ENCODE measurements at regions not wholly inside any gene's neighbourhood (a gene's known extent, or its start where the extent isn't known, plus 50 kb on each side); places are given as distances from the start of the nearest gene placed in this dataset.
"Not testable (repeated sequence)": the region's sequence is repeated elsewhere in the genome, so short reads cannot be mapped to it uniquely, and the experiment has no call there.

GRCh38 chr14:71799841-71800240 lies 132.4 kb upstream of the RGS6 start:
- H3K27ac ChIP-seq (ENCODE audit: low read length) = no peak overlapping the region
- intact Hi-C loops (cut with micrococcal nuclease) = no loop called here
- no peak overlapping the region for H3K27ac Mint-ChIP-seq
- no peak overlapping the region for H3K4me3 ChIP-seq (ENCODE audit: low read length)
- no peaks in the 10 kb centered on the region for H3K36me3 Mint-ChIP-seq
- ATAC-seq = no peak
- no peaks in the 10 kb centered on the region for H3K36me3 ChIP-seq (ENCODE audit: control insufficient read depth, insufficient read depth, low read length)
- peaks cover 14 to 19% of the 10 kb centered on the region in 2 donors for H3K27me3 Mint-ChIP-seq (ENCODE audit: low read depth in 2 of 2)
- H3K9me3 Mint-ChIP-seq = no peaks in the 10 kb centered on the region
- no peaks in the 10 kb centered on the region for H3K9me3 ChIP-seq (ENCODE audit: control insufficient read depth, insufficient read depth, low read length)
- H3K27me3 ChIP-seq (ENCODE audit: control insufficient read depth, insufficient read depth, low read length) = peaks cover 2% of the 10 kb centered on the region
- no peaks in the 10 kb centered on the region for H3K4me1 ChIP-seq (ENCODE audit: control insufficient read depth, insufficient read depth, low read length)
- no peaks in the 10 kb centered on the region for H3K4me1 Mint-ChIP-seq
- H3K4me3 Mint-ChIP-seq = no peak overlapping the region
- TF ChIP-seq, protein P1, sequence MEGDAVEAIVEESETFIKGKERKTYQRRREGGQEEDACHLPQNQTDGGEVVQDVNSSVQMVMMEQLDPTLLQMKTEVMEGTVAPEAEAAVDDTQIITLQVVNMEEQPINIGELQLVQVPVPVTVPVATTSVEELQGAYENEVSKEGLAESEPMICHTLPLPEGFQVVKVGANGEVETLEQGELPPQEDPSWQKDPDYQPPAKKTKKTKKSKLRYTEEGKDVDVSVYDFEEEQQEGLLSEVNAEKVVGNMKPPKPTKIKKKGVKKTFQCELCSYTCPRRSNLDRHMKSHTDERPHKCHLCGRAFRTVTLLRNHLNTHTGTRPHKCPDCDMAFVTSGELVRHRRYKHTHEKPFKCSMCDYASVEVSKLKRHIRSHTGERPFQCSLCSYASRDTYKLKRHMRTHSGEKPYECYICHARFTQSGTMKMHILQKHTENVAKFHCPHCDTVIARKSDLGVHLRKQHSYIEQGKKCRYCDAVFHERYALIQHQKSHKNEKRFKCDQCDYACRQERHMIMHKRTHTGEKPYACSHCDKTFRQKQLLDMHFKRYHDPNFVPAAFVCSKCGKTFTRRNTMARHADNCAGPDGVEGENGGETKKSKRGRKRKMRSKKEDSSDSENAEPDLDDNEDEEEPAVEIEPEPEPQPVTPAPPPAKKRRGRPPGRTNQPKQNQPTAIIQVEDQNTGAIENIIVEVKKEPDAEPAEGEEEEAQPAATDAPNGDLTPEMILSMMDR (IDR thresholded peaks at IDR 0.05) = no peak
- WGBS (ENCODE audit: insufficient coverage) = 90% methylated on average over 1 of the region's 1 CpG
- DNase-seq = no peak

DNA sequence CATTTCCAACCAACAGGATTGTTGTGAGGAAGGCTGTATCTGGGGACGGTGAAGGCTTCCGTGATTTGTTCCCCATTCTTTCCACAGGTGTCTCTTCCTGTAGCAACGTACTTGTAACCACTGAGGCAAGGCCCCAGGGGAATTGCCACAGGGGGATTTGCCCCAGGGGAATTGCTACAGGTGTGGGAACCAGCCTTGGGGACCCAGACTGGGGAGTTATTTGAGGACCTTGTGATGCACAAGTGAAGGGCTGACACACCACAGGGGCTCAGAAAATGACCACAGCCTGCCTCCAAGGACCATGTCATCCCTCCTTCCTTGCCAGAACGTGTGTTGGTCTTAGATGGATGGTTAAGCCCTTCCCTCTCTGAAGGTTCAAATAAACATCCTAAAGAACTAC lies 131.4 kb upstream of the RGS6 start:
- Mint-ChIP-seq H3K4me3 (no peak overlapping the region), H3K9me3 (no peaks in the 10 kb centered on the region), H3K27ac (no peak overlapping the region), H3K27me3 (ENCODE audit: low read depth in 2 of 2) (peaks cover 8 to 11% of the 10 kb centered on the region in 2 donors), H3K4me1 (no peaks in the 10 kb centered on the region), H3K36me3 (no peaks in the 10 kb centered on the region)
- Histone ChIP-seq H3K36me3 (ENCODE audit: control insufficient read depth, insufficient read depth, low read length) (no peaks in the 10 kb centered on the region), H3K27me3 (ENCODE audit: control insufficient read depth, insufficient read depth, low read length) (no peaks in the 10 kb centered on the region), H3K4me3 (ENCODE audit: low read length) (no peak overlapping the region), H3K4me1 (ENCODE audit: control insufficient read depth, insufficient read depth, low read length) (no peaks in the 10 kb centered on the region), H3K27ac (ENCODE audit: low read length) (no peak overlapping the region), H3K9me3 (ENCODE audit: control insufficient read depth, insufficient read depth, low read length) (no peaks in the 10 kb centered on the region)
- TF ChIP-seq, protein P1 (IDR thresholded peaks at IDR 0.05) = no peak
- WGBS (ENCODE audit: insufficient coverage) = 69% methylated on average over 4 of the region's 4 CpGs
- ATAC-seq = no peak
- intact Hi-C loops (cut with micrococcal nuclease) = no loop called here
- DNase-seq = no peak

DNA sequence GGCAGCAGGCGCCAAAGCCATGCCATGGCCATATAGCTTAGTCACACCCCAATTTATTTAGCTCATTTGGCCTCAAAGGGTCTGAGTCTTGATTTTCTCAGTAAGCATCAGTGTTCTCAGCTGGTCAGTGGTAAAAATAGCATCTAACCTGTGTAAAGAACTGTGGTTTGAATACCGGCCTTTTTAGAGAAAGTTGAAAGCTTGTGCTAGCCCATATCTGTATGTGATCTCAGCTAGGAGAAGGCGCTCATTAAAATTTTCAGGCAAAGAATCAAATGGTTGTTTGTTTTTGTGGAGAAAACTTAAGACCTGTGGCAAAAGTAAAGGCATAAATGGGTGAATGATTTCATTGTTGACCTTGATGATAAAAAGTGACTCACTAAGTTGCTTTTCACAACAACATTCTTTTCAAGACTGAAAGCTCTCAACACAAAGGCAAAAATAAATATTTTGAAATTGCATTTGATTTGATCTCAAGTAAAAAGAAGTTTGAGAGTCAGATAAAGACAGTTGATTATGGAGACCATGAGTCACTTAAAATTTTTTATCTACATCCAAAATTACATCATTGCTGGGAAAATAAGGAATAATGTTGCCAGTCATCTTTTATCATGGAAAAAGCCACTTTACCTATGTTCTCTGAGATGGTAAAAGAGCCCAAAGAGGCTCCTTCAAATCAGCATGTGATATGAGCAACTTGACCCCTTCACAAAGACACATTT lies 128.5 kb upstream of the RGS6 start:
- ATAC-seq (no peak), DNase-seq (no peak)
- Mint-ChIP-seq H3K27me3 (ENCODE audit: low read depth in 2 of 2) (peaks cover 5 to 8% of the 10 kb centered on the region in 2 donors), H3K36me3 (no peaks in the 10 kb centered on the region), H3K27ac (no peak overlapping the region), H3K4me3 (no peak overlapping the region), H3K9me3 (no peaks in the 10 kb centered on the region), H3K4me1 (no peaks in the 10 kb centered on the region)
- Histone ChIP-seq H3K4me3 (ENCODE audit: low read length) (no peak overlapping the region), H3K4me1 (ENCODE audit: control insufficient read depth, insufficient read depth, low read length) (no peaks in the 10 kb centered on the region), H3K36me3 (ENCODE audit: control insufficient read depth, insufficient read depth, low read length) (no peaks in the 10 kb centered on the region), H3K9me3 (ENCODE audit: control insufficient read depth, insufficient read depth, low read length) (no peaks in the 10 kb centered on the region), H3K27me3 (ENCODE audit: control insufficient read depth, insufficient read depth, low read length) (no peaks in the 10 kb centered on the region), H3K27ac (ENCODE audit: low read length) (no peak overlapping the region)
- TF ChIP-seq, protein P1 (IDR thresholded peaks at IDR 0.05) = no peak
- WGBS (ENCODE audit: insufficient coverage) = 47% methylated on average over 3 of the region's 3 CpGs
- intact Hi-C loops (cut with micrococcal nuclease) = no loop called here

DNA sequence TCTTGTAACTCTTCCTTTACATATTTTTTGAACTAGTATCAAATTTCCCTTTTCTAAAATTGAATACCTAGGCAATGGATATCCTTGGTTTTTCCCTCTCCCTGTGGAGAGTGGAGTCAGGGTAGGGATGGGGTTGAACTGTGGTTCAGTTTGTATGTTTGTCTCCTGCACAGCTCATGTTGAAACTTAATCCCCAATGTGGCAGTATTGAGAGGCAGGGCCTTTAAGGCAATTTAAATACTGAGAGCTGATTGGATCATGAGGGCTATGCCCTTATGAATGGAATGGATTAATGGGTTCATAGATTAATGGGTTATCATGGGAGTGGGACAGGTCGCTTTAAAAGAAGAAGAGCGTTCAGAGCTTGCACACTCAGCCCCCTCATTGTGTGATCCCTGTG lies 127.2 kb upstream of the RGS6 start:
- H3K4me1 Mint-ChIP-seq = no peaks in the 10 kb centered on the region
- no peaks in the 10 kb centered on the region for H3K36me3 ChIP-seq (ENCODE audit: control insufficient read depth, insufficient read depth, low read length)
- H3K36me3 Mint-ChIP-seq = no peaks in the 10 kb centered on the region
- no peak overlapping the region for H3K4me3 Mint-ChIP-seq
- no peaks in the 10 kb centered on the region for H3K9me3 Mint-ChIP-seq
- no peaks in the 10 kb centered on the region for H3K27me3 ChIP-seq (ENCODE audit: control insufficient read depth, insufficient read depth, low read length)
- peaks cover 5 to 8% of the 10 kb centered on the region in 2 donors for H3K27me3 Mint-ChIP-seq (ENCODE audit: low read depth in 2 of 2)
- H3K27ac Mint-ChIP-seq = no peak overlapping the region
- H3K4me3 ChIP-seq (ENCODE audit: low read length) = no peak overlapping the region
- no peaks in the 10 kb centered on the region for H3K4me1 ChIP-seq (ENCODE audit: control insufficient read depth, insufficient read depth, low read length)
- ATAC-seq (no peak), DNase-seq (no peak)
- H3K9me3 ChIP-seq (ENCODE audit: control insufficient read depth, insufficient read depth, low read length) = no peaks in the 10 kb centered on the region
- no peak overlapping the region for H3K27ac ChIP-seq (ENCODE audit: low read length)
- intact Hi-C loops (cut with micrococcal nuclease) = no loop called here
- 96% methylated on average over 2 of the region's 2 CpGs for WGBS (ENCODE audit: insufficient coverage)
- TF ChIP-seq, protein P1 (IDR thresholded peaks at IDR 0.05) = no peak

DNA sequence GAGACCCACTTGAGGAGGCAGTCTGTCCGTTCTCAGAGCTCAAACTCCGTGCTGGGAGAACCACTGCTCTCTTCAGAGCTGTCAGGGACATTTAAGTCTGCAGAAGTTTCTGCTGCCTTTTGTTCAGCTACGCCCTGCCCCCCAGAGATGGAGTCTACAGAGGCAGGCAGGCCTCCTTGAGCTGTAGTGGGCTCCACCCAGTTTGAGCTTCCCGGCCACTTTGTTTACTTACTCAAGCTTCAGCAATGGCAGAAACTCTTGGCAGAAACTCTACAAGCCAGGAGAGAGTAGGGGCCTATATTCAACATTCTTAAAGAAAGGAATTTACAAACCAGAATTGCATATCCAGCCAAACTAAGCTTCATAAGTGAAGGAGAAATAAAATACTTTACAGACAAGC lies 125.2 kb upstream of the RGS6 start:
- H3K4me3 Mint-ChIP-seq; H3K4me3 ChIP-seq (ENCODE audit: low read length); H3K36me3 ChIP-seq (ENCODE audit: control insufficient read depth, insufficient read depth, low read length); H3K36me3 Mint-ChIP-seq; H3K4me1 ChIP-seq (ENCODE audit: control insufficient read depth, insufficient read depth, low read length); H3K27ac ChIP-seq (ENCODE audit: low read length); H3K4me1 Mint-ChIP-seq; DNase-seq; ATAC-seq; H3K27ac Mint-ChIP-seq; H3K27me3 ChIP-seq (ENCODE audit: control insufficient read depth, insufficient read depth, low read length); H3K9me3 ChIP-seq (ENCODE audit: control insufficient read depth, insufficient read depth, low read length); intact Hi-C loops (cut with micrococcal nuclease); H3K9me3 Mint-ChIP-seq: not testable (repeated sequence)
- peaks cover 8 to 13% of the 10 kb centered on the region in 2 donors for H3K27me3 Mint-ChIP-seq (ENCODE audit: low read depth in 2 of 2)
- WGBS (ENCODE audit: insufficient coverage) = 83% methylated on average over 4 of the region's 4 CpGs
